Loucy (cell line): ENCODE measurements at regions not wholly inside any gene's neighbourhood (a gene's known extent, or its start where the extent isn't known, plus 50 kb on each side); places are given as distances from the start of the nearest gene placed in this dataset.

ENCODE experiments used
- H2AFZ ChIP-seq: fragments of 200-600 bp; sonication (generic); 2 replicates; pipeline ENCODE4 v1.6.0; 2016; ENCODE audit warnings: antibody characterized with exemption, mild to moderate bottlenecking, low read length, moderate library complexity
- H3F3A ChIP-seq: fragments of 200-600 bp; 2 replicates; pipeline ENCODE4 v1.6.0; 2016; ENCODE audit warnings: antibody characterized with exemption, low read depth, mild to moderate bottlenecking
- H3K27me3 ChIP-seq: fragments of 200-600 bp; sonication (generic); 2 replicates; pipeline ENCODE4 v1.6.1; 2014; ENCODE audit warnings: low read length, mild to moderate bottlenecking; ENCODE audit not compliant: insufficient read depth, poor library complexity, severe bottlenecking
- H3K36me3 ChIP-seq: fragments of 200-600 bp; sonication (generic); 2 replicates; pipeline ENCODE4 v1.6.1; 2016; ENCODE audit warnings: low read length; ENCODE audit not compliant: insufficient read depth
- H3K4me1 ChIP-seq: fragments of 200-600 bp; sonication (generic); 2 replicates; pipeline ENCODE4 v1.5.1; 2014; ENCODE audit warnings: low read length, mild to moderate bottlenecking; ENCODE audit not compliant: insufficient read depth, poor library complexity, severe bottlenecking
- H3K4me2 ChIP-seq: fragments of 200-600 bp; sonication (generic); 2 replicates; pipeline ENCODE4 v1.6.0; 2014; ENCODE audit warnings: antibody characterized with exemption, low read length, low read depth, mild to moderate bottlenecking; ENCODE audit not compliant: poor library complexity, severe bottlenecking
- H3K4me3 ChIP-seq: fragments of 200-600 bp; sonication (generic); 2 replicates; pipeline ENCODE4 v1.5.1; 2014; ENCODE audit warnings: low read length, mild to moderate bottlenecking, mixed read lengths; ENCODE audit not compliant: poor library complexity, severe bottlenecking
- H3K79me2 ChIP-seq: fragments of 200-600 bp; sonication (generic); 2 replicates; pipeline ENCODE4 v1.6.1; 2014; ENCODE audit warnings: low read length; ENCODE audit not compliant: insufficient read depth
- H3K9ac ChIP-seq: fragments of 200-600 bp; sonication (generic); 2 replicates; pipeline ENCODE4 v1.6.0; 2014; ENCODE audit warnings: mild to moderate bottlenecking, low read depth, low read length, moderate library complexity; ENCODE audit not compliant: poor library complexity, severe bottlenecking
- H3K9me2 ChIP-seq: fragments of 200-600 bp; sonication (generic); replicated peaks from 2 replicates; pipeline ENCODE4 v1.6.1; 2016; ENCODE audit warnings: low read depth, low read length, mixed read lengths
- H3K9me3 ChIP-seq: fragments of 200-600 bp; sonication (generic); 2 replicates; pipeline ENCODE4 v1.6.1; 2014; ENCODE audit warnings: mild to moderate bottlenecking, antibody characterized with exemption, low read length, low read depth; ENCODE audit not compliant: insufficient read depth
- H4K20me1 ChIP-seq: fragments of 200-600 bp; sonication (generic); 2 replicates; pipeline ENCODE4 v1.6.0; 2014; ENCODE audit warnings: antibody characterized with exemption, low read length, mild to moderate bottlenecking; ENCODE audit not compliant: insufficient read depth, poor library complexity, severe bottlenecking
- EZH2phosphoT487 ChIP-seq: fragments of 200-600 bp; IDR thresholded peaks from 2 replicates; pipeline ENCODE4 v1.6.1; 2018; ENCODE audit warnings: antibody characterized with exemption, mild to moderate bottlenecking, moderate library complexity, borderline replicate concordance
- TF ChIP-seq, protein P1 (sequence below): fragments of 200-600 bp; sonication (generic); conservative IDR thresholded peaks from 2 replicates; pipeline ENCODE4 v1.5.1; 2014; ENCODE audit warnings: mild to moderate bottlenecking, antibody characterized with exemption, low read length

DNA sequence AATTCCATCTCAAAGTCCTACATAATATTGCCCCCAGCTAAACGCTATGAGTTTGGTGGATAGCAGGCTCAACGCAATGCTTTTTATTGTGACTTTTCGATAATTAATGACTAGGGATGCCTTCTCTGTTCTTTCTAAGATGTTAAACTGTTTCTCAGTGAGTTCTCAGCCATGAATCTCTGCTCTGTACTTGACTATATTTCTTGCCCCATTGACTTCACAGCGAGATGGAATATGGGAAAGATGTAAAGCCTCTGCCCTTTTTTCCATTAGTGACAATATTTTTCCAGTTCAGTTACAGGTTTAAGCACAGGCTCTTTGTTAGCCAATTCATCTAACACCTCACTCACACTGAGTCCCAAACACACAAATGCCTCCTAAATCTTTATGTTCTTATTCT, 1022.0 kb downstream of the ADGRL3 start:
- no peaks in the 10 kb centered on the region for H4K20me1 ChIP-seq
- no peaks in the 10 kb centered on the region for H3K4me1 ChIP-seq
- TF ChIP-seq, protein P1, sequence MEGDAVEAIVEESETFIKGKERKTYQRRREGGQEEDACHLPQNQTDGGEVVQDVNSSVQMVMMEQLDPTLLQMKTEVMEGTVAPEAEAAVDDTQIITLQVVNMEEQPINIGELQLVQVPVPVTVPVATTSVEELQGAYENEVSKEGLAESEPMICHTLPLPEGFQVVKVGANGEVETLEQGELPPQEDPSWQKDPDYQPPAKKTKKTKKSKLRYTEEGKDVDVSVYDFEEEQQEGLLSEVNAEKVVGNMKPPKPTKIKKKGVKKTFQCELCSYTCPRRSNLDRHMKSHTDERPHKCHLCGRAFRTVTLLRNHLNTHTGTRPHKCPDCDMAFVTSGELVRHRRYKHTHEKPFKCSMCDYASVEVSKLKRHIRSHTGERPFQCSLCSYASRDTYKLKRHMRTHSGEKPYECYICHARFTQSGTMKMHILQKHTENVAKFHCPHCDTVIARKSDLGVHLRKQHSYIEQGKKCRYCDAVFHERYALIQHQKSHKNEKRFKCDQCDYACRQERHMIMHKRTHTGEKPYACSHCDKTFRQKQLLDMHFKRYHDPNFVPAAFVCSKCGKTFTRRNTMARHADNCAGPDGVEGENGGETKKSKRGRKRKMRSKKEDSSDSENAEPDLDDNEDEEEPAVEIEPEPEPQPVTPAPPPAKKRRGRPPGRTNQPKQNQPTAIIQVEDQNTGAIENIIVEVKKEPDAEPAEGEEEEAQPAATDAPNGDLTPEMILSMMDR: no peak
- no peaks in the 10 kb centered on the region for H3K9me2 ChIP-seq
- H3K9ac ChIP-seq: no peak overlapping the region
- H3K27me3 ChIP-seq: no peaks in the 10 kb centered on the region
- H3K36me3 ChIP-seq: no peaks in the 10 kb centered on the region
- no peak overlapping the region for H3K4me3 ChIP-seq
- no peaks in the 10 kb centered on the region for H3F3A ChIP-seq
- no peak overlapping the region for H2AFZ ChIP-seq
- H3K4me2 ChIP-seq: no peak overlapping the region
- no peaks in the 10 kb centered on the region for H3K9me3 ChIP-seq
- no peaks in the 10 kb centered on the region for H3K79me2 ChIP-seq

GRCh38 chr4:62210486-62210885, 1010.4 kb downstream of the ADGRL3 start:
- H3F3A ChIP-seq: no peaks in the 10 kb centered on the region
- no peaks in the 10 kb centered on the region for H3K9me3 ChIP-seq
- H3K4me1 ChIP-seq: no peaks in the 10 kb centered on the region
- no peaks in the 10 kb centered on the region for H3K36me3 ChIP-seq
- H3K9ac ChIP-seq: no peak overlapping the region
- H3K9me2 ChIP-seq: no peaks in the 10 kb centered on the region
- no peaks in the 10 kb centered on the region for H3K27me3 ChIP-seq
- H3K4me2 ChIP-seq: no peak overlapping the region
- H4K20me1 ChIP-seq: no peaks in the 10 kb centered on the region
- H3K79me2 ChIP-seq: no peaks in the 10 kb centered on the region
- no peak overlapping the region for H3K4me3 ChIP-seq
- H2AFZ ChIP-seq: no peak overlapping the region
- TF ChIP-seq EZH2phosphoT487: no peak
- TF ChIP-seq, protein P1: no peak

DNA sequence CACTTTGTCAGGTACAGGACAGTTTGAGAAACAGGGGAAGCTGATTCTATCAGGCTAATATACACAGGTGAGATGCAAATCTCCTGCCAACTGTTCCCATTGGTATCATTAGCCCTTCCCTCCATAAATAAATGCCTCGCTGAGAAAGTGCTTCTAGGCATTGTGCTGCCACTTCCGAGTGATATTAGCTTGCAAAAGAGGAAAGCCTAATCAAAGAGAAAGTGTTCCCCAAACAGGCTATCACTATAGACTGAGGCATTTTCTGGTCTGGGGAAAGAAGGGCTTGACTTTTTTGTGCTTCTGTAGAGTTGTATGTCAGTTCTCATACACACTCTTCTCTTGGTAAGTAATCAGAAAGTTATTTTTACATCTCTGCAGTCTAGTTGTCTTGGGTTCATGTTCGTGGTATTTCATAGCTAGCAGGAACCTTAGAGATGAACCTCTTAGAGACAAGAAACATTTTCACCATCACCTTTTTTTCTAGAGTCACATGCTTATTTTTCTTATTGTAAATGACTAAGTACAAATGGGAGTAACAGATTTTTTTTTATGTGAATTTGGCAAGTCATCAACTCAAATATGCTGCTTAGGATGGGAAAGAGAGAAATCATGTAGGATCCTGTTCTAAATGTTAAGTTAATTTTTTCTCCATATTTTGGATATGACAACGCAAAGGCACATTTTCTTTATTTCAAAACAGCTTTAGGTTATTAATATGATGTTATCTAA, 1009.8 kb downstream of the ADGRL3 start:
- H3K27me3 ChIP-seq: no peaks in the 10 kb centered on the region
- no peaks in the 10 kb centered on the region for H3K36me3 ChIP-seq
- no peak overlapping the region for H3K9ac ChIP-seq
- H3K9me2 ChIP-seq: no peaks in the 10 kb centered on the region
- no peaks in the 10 kb centered on the region for H4K20me1 ChIP-seq
- TF ChIP-seq, protein P1: no peak
- no peak for TF ChIP-seq EZH2phosphoT487
- no peak overlapping the region for H3K4me2 ChIP-seq
- H3K9me3 ChIP-seq: no peaks in the 10 kb centered on the region
- no peak overlapping the region for H3K4me3 ChIP-seq
- H3F3A ChIP-seq: no peaks in the 10 kb centered on the region
- H2AFZ ChIP-seq: no peak overlapping the region
- H3K79me2 ChIP-seq: no peaks in the 10 kb centered on the region
- H3K4me1 ChIP-seq: no peaks in the 10 kb centered on the region
